ENCODE measurements at regions not wholly inside any gene's neighbourhood (a gene's known extent, or its start where the extent isn't known, plus 50 kb on each side); places are given as distances from the start of the nearest gene placed in this dataset.

DNA sequence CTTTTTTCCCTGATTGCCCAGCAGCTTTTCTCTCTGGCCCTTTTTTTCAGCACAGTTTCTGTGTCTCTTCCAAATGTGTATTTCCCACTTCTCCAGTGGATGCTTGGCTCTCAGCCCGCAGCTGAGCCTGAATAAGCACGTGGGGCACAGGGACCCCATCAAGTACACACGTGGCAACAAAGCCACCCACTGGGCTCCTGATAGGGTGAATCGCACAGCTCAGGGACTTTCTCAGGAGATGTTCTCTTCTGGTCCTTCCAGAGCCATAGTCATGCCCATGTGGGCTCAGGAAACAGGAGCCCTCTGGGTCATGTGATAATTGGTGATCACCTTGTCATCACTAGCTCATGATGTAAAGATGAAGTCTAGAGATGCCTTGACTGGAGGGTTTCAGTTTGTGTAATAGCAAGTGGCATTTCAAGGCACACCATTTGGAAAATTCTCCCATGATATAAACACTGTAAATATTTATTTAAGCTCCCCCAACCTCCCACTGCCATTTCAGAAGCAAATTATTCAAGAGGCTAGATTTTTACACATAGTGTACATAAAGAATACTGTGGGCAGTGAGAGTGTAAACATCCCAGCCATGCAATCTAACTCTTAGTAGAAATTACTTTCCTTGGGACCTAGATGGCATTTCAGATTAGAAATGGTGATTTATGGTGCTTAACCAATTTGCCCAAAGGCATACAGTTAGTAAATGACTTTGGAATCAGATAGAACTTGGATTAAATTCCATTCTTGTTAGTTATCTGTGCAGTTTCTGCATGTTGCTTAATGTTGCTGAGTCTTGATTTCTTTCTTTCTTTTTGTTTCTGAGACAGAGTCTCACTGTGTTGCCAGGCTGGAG, 597.5 kb downstream of the SLC4A3 start:
- H3K36me3 ChIP-seq (replicated peaks; ENCODE audit: insufficient read depth, low read depth): no peaks in the 10 kb centered on the region
- H3K27ac ChIP-seq: no peak overlapping the region
- no peaks in the 10 kb centered on the region for H3K9me3 ChIP-seq (ENCODE audit: low read depth)
- no peak for DNase-seq (ENCODE audit: low spot score)
- H3K9me2 ChIP-seq (replicated peaks; ENCODE audit: insufficient read depth): no peaks in the 10 kb centered on the region
- peaks cover 25% of the 10 kb centered on the region for H3K4me1 ChIP-seq (ENCODE audit: insufficient read depth)
- H3K79me2 ChIP-seq: no peaks in the 10 kb centered on the region
- H3K4me3 ChIP-seq: no peak overlapping the region
- H2AFZ ChIP-seq: no peak overlapping the region
- WGBS (ENCODE audit: low lambda C conversion rate, missing lambda C conversion rate): 82% methylated on average over 4 of the region's 4 CpGs
- no peak overlapping the region for H3K4me2 ChIP-seq
- H4K20me1 ChIP-seq (ENCODE audit: insufficient read depth, poor library complexity, severe bottlenecking): no peaks in the 10 kb centered on the region
- TF ChIP-seq EZH2phosphoT487 (IDR thresholded peaks at IDR 0.05; ENCODE audit: low read depth, severe bottlenecking, unreplicated experiment) (no peak), EZH2 (IDR thresholded peaks at IDR 0.05; ENCODE audit: borderline replicate concordance) (no peak)
- TF ChIP-seq, protein P1, sequence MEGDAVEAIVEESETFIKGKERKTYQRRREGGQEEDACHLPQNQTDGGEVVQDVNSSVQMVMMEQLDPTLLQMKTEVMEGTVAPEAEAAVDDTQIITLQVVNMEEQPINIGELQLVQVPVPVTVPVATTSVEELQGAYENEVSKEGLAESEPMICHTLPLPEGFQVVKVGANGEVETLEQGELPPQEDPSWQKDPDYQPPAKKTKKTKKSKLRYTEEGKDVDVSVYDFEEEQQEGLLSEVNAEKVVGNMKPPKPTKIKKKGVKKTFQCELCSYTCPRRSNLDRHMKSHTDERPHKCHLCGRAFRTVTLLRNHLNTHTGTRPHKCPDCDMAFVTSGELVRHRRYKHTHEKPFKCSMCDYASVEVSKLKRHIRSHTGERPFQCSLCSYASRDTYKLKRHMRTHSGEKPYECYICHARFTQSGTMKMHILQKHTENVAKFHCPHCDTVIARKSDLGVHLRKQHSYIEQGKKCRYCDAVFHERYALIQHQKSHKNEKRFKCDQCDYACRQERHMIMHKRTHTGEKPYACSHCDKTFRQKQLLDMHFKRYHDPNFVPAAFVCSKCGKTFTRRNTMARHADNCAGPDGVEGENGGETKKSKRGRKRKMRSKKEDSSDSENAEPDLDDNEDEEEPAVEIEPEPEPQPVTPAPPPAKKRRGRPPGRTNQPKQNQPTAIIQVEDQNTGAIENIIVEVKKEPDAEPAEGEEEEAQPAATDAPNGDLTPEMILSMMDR (IDR thresholded peaks at IDR 0.05; ENCODE audit: poor library complexity): no peak
- no peaks in the 10 kb centered on the region for H3K27me3 ChIP-seq

DNA sequence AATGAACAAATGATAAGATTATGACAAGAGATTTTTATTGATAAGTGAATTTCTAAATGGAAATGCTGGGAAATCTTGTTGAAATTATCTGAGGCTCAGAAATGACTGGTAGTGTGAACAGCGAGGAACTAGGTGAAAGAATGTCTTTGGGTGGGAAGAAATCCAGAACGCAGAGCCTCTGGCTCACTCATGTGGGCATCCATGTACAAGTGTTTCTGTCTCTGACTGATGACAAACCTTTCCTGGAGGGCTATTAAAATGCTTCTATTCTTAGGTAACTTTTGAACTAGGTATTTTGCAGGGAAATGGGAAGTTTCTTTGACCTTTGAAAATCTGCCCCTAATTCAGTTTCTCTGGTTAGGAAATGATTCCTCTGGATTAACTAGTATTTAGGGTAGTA, 598.6 kb downstream of the SLC4A3 start:
- H3K9me3 ChIP-seq (ENCODE audit: low read depth): no peaks in the 10 kb centered on the region
- TF ChIP-seq EZH2 (IDR thresholded peaks at IDR 0.05; ENCODE audit: borderline replicate concordance) (no peak), EZH2phosphoT487 (IDR thresholded peaks at IDR 0.05; ENCODE audit: low read depth, severe bottlenecking, unreplicated experiment) (no peak)
- TF ChIP-seq, protein P1 (IDR thresholded peaks at IDR 0.05; ENCODE audit: poor library complexity): no peak
- no peaks in the 10 kb centered on the region for H3K27me3 ChIP-seq
- H3K79me2 ChIP-seq: no peaks in the 10 kb centered on the region
- no peaks in the 10 kb centered on the region for H3K36me3 ChIP-seq (replicated peaks; ENCODE audit: insufficient read depth, low read depth)
- DNase-seq (ENCODE audit: low spot score): no peak
- no peaks in the 10 kb centered on the region for H4K20me1 ChIP-seq (ENCODE audit: insufficient read depth, poor library complexity, severe bottlenecking)
- no peaks in the 10 kb centered on the region for H3K9me2 ChIP-seq (replicated peaks; ENCODE audit: insufficient read depth)
- H3K4me1 ChIP-seq (ENCODE audit: insufficient read depth): peaks cover 25% of the 10 kb centered on the region
- H2AFZ ChIP-seq: no peak overlapping the region
- H3K4me3 ChIP-seq: no peak overlapping the region
- H3K27ac ChIP-seq: no peak overlapping the region
- WGBS (ENCODE audit: low lambda C conversion rate, missing lambda C conversion rate): 93% methylated on average over 2 of the region's 2 CpGs
- H3K4me2 ChIP-seq: no peak overlapping the region

DNA sequence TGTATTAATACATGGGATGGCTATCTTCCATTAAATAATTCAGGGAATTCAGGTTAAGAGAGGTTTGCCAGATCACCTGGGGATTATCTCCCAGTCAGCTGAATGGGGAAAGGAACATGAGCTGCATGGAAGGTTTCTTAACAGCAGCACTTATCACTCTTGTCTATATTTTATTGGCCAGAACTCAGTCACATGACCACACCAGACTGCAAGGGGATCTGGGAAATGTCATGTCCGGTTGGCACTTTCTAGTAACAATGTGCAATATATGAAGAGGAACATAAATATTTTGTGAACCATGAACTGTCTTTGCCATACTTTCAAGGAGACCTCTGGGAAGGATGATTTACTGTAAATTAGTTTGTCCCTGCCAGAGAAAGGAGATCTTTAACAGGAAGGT, 599.1 kb downstream of the SLC4A3 start:
- no peaks in the 10 kb centered on the region for H3K79me2 ChIP-seq
- TF ChIP-seq EZH2 (IDR thresholded peaks at IDR 0.05; ENCODE audit: borderline replicate concordance) (no peak), EZH2phosphoT487 (IDR thresholded peaks at IDR 0.05; ENCODE audit: low read depth, severe bottlenecking, unreplicated experiment) (no peak)
- TF ChIP-seq, protein P1 (IDR thresholded peaks at IDR 0.05; ENCODE audit: poor library complexity): no peak
- DNase-seq (ENCODE audit: low spot score): no peak
- WGBS (ENCODE audit: low lambda C conversion rate, missing lambda C conversion rate): 75% methylated on average over 1 of the region's 1 CpG
- H4K20me1 ChIP-seq (ENCODE audit: insufficient read depth, poor library complexity, severe bottlenecking): no peaks in the 10 kb centered on the region
- no peak overlapping the region for H2AFZ ChIP-seq
- no peaks in the 10 kb centered on the region for H3K36me3 ChIP-seq (replicated peaks; ENCODE audit: insufficient read depth, low read depth)
- no peak overlapping the region for H3K27ac ChIP-seq
- no peaks in the 10 kb centered on the region for H3K9me2 ChIP-seq (replicated peaks; ENCODE audit: insufficient read depth)
- H3K4me3 ChIP-seq: no peak overlapping the region
- H3K4me2 ChIP-seq: no peak overlapping the region
- H3K4me1 ChIP-seq (ENCODE audit: insufficient read depth): peaks cover 25% of the 10 kb centered on the region
- no peaks in the 10 kb centered on the region for H3K27me3 ChIP-seq
- H3K9me3 ChIP-seq (ENCODE audit: low read depth): no peaks in the 10 kb centered on the region

All from hepatocyte (in vitro differentiated cells).